Common myeloid progenitor, CD34-positive (primary cell): ENCODE measurements at regions not wholly inside any gene's neighbourhood (a gene's known extent, or its start where the extent isn't known, plus 50 kb on each side); places are given as distances from the start of the nearest gene placed in this dataset.
"Not testable (repeated sequence)": the region's sequence is repeated elsewhere in the genome, so short reads cannot be mapped to it uniquely, and the experiment has no call there.

Experiments
- CTCF ChIA-PET: fragments of 350-600 bp; sonication (Branson Sonifier 250); formaldehyde crosslinking; loops from one replicate; lab custom pipeline; 2021; ENCODE audit warnings: antibody characterized with exemption; lab: Charles Lee
- POLR2A ChIA-PET: fragments of 350-600 bp; sonication (Branson Sonifier 250); formaldehyde crosslinking; loops from one replicate; lab custom pipeline; 2021; ENCODE audit warnings: antibody characterized with exemption; lab: Charles Lee
- DNase-seq, 3 donors: peaks; one replicate each; pipeline versions ENCODE4 v3.0.0 to v3.0.0-alpha.2; 2013
- H3K27ac ChIP-seq, 2 experiments: 1 replicate in 1 of 2; 2 replicates in 1 of 2; pipeline ENCODE4 v1.7.0; 2013; ENCODE audit warnings: inconsistent platforms in 2 of 2, low read length in 2 of 2, mild to moderate bottlenecking in 2 of 2, low read depth in 1 of 2, moderate library complexity in 1 of 2; ENCODE audit not compliant: severe bottlenecking in 2 of 2, insufficient read depth in 1 of 2, poor library complexity in 1 of 2
- H3K27me3 ChIP-seq, 5 experiments: replicated peaks in 2 of 5; 1 replicate in 3 of 5; 2 replicates in 2 of 5; pipeline versions ENCODE4 v1.6.1 to v1.7.0; 2013; ENCODE audit warnings: low read length in 4 of 5, mild to moderate bottlenecking in 2 of 5, moderate library complexity in 2 of 5, inconsistent platforms in 1 of 5; ENCODE audit not compliant: insufficient read depth in 5 of 5, control insufficient read depth in 4 of 5
- H3K36me3 ChIP-seq, 4 experiments: 1 replicate in 2 of 4; 2 replicates in 2 of 4; pipeline versions ENCODE4 v1.6.1 to v1.7.0; 2013; ENCODE audit warnings: low read length in 3 of 4, control low read depth in 1 of 4, mild to moderate bottlenecking in 1 of 4; ENCODE audit not compliant: control insufficient read depth in 4 of 4, insufficient read depth in 4 of 4
- H3K4me1 ChIP-seq, 4 experiments: 1 replicate in 3 of 4; 2 replicates in 1 of 4; pipeline versions ENCODE4 v1.6.1 to v1.7.1; 2013; ENCODE audit warnings: low read length in 3 of 4, mild to moderate bottlenecking in 3 of 4, control low read depth in 1 of 4, inconsistent platforms in 1 of 4, moderate library complexity in 1 of 4; ENCODE audit not compliant: control insufficient read depth in 4 of 4, insufficient read depth in 4 of 4; ENCODE audit errors: control extremely low read depth in 1 of 4
- H3K4me3 ChIP-seq, 7 experiments: 1 replicate in 4 of 7; 2 replicates in 3 of 7; pipeline versions ENCODE4 v1.5.1 to v1.7.0; 2013; ENCODE audit warnings: mild to moderate bottlenecking in 7 of 7, low read length in 6 of 7, moderate library complexity in 6 of 7, inconsistent platforms in 2 of 7, low read depth in 2 of 7, control low read depth in 1 of 7; ENCODE audit not compliant: insufficient read depth in 4 of 7, control insufficient read depth in 1 of 7; ENCODE audit errors: extremely low read depth in 1 of 7
- H3K9me3 ChIP-seq, 5 experiments: 1 replicate in 4 of 5; 2 replicates in 1 of 5; pipeline versions ENCODE4 v1.6.1 to v1.7.1; 2013; ENCODE audit warnings: low read length in 4 of 5, mild to moderate bottlenecking in 2 of 5, inconsistent platforms in 1 of 5, low read depth in 1 of 5, moderate library complexity in 1 of 5; ENCODE audit not compliant: control insufficient read depth in 4 of 5, insufficient read depth in 2 of 5; ENCODE audit errors: control extremely low read depth in 1 of 5
- WGBS: methylation state at CpG from one replicate; pipeline ENCODE4 v1.1.5; 2013; ENCODE audit not compliant: insufficient coverage; 5-methylcytosine and 5-hydroxymethylcytosine counted together

DNA sequence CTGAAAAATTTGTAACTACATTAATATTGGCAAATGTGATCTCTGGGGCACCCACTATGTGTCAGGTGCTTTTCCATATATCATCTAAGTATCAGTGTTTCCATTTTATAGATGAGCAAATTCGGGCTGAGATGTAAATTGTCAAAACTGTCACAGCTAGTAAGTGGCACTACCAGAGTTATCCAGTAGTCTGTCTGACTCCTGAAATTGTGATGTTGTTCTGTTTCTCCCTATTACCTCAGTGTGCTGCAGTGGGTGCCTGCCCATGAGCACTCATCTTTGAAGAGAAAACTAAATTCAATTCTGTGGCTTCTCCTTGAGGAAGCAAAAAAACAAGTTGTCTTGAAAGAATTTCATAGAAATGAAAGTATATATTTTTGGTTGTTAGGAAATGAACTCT is 467.4 kb upstream of the FANCL start:
- Histone ChIP-seq H3K36me3 (peaks cover 0 to 2% (median 0%) of the 10 kb centered on the region in 4 experiments), H3K9me3 (no peaks in the 10 kb centered on the region), H3K4me3 (no peak overlapping the region), H3K4me1 (peaks cover 0 to 20% (median 4%) of the 10 kb centered on the region in 4 experiments), H3K27ac (no peak overlapping the region), H3K27me3 (no peaks in the 10 kb centered on the region)
- POLR2A ChIA-PET: no interaction called here
- 71% methylated on average over 1 of the region's 1 CpG for WGBS
- DNase-seq: no peak
- CTCF ChIA-PET: interaction anchor here (0.9 to 1.0 kb wide), 3 partner anchors 12 to 24 kb away, joined by 3 to 4 read pairs (median 3); no protein-coding TSS in a partner anchor

DNA sequence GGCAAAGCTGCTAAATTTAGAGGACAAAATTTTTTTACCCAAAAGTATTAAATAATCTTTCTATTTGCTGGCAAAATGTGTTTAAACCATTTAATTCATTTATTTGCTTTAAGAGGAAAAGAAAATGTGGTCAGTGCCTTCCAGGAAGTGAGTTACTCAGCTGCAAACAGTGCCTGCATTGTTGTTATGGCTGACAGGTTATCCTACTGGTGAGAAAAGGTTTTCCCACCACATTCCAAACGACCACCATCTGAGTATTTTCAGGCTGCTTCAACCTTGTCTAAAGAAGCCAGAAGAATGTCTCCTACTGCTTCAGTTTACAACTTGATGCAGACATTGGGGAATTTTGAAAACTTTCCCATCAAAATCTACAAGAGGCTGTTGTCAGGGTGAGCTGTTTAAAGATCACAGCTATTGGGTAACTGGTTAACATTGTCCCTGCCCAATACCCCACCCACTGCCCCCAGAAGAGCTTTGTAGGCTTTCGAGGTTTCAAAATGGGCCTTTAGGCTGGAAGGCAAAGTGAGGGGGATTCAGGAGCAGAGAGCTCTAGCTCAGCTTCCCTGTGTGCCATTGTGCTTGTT is 461.3 kb upstream of the FANCL start:
- H3K4me1 ChIP-seq: peaks cover 5 to 42% (median 22%) of the 10 kb centered on the region in 4 experiments
- no peaks in the 10 kb centered on the region for H3K9me3 ChIP-seq
- peak in 2 of 3 donors; percentile 44 to 64 for DNase-seq
- no peak overlapping the region for H3K27ac ChIP-seq
- ChIA-PET POLR2A (no interaction called here), CTCF (interaction anchor here (1.0 to 1.1 kb wide), 2 partner anchors 9 to 25 kb away, joined by 3 read pairs; no protein-coding TSS in a partner anchor)
- H3K36me3 ChIP-seq: peaks cover 0 to 2% (median 0%) of the 10 kb centered on the region in 4 experiments
- H3K27me3 ChIP-seq: no peaks in the 10 kb centered on the region
- H3K4me3 ChIP-seq: no peak overlapping the region
- no CpG with 5 or more reads among the region's 2 CpGs for WGBS

DNA sequence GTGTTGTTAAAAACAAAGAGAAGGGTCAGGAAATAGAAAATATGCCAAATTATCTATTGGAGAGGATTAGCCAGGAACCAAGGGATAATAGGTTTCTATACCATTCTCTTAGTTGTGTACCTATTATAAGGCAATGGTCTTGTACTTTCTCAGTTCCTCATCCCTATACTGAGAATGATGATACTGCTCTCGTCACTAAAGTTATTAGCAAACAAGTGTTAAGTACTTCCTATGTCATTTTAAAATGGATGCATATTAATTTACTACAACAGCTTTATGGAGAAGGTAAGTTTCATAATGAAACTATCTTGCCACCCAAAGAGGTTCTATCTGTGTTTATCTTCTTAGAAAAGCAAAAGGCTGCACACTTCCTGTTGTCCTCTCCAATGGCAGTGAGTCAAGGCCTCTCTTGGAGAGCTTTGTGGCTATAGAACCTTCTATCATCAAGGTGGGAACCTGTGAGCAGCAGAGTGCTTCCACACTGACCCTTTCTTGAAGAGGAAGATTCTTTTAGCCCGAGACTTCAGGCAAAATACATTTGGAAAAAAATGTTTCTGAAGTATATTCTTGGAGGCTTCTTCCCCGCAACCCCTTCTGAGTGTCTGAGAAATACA is 460.7 kb upstream of the FANCL start:
- Histone ChIP-seq H3K4me3 (no peak overlapping the region), H3K36me3 (peaks cover 0 to 2% (median 0%) of the 10 kb centered on the region in 4 experiments), H3K27me3 (no peaks in the 10 kb centered on the region), H3K4me1 (peaks cover 5 to 42% (median 22%) of the 10 kb centered on the region in 4 experiments), H3K27ac (no peak overlapping the region), H3K9me3 (no peaks in the 10 kb centered on the region)
- no peak for DNase-seq
- CTCF ChIA-PET: interaction anchor here (1.0 to 1.1 kb wide), 2 partner anchors 9 to 26 kb away, joined by 3 read pairs; no protein-coding TSS in a partner anchor
- POLR2A ChIA-PET: no interaction called here
- no CpG with 5 or more reads among the region's 3 CpGs for WGBS

DNA sequence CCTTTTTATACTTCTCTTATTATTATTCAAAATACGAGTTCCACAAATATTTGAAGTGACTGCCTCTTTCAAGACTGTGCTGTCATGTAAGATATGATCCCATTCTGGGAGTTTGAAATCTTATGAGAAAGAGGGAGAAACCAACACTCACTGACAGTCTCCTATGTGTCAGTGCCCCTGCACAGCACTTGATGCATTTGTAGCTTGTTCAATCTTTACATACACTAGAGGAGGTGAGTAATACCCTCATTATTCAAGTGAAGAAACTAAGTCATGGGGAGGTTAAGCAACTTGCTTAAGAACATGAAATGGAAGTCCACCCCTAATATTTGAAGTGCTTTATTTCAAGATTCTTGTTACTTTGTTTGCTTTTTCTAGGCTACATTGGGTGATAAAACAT is 459.5 kb upstream of the FANCL start:
- no CpG with 5 or more reads among the region's 1 CpG for WGBS
- Histone ChIP-seq H3K36me3 (no peaks in the 10 kb centered on the region), H3K4me1 (peaks cover 5 to 42% (median 22%) of the 10 kb centered on the region in 4 experiments), H3K9me3 (no peaks in the 10 kb centered on the region), H3K4me3 (no peak overlapping the region), H3K27me3 (no peaks in the 10 kb centered on the region), H3K27ac (no peak overlapping the region)
- CTCF ChIA-PET: interaction anchor here (0.8 kb wide), 1 partner anchor 10 kb away, joined by 3 read pairs; no protein-coding TSS in a partner anchor
- POLR2A ChIA-PET: no interaction called here
- no peak for DNase-seq

DNA sequence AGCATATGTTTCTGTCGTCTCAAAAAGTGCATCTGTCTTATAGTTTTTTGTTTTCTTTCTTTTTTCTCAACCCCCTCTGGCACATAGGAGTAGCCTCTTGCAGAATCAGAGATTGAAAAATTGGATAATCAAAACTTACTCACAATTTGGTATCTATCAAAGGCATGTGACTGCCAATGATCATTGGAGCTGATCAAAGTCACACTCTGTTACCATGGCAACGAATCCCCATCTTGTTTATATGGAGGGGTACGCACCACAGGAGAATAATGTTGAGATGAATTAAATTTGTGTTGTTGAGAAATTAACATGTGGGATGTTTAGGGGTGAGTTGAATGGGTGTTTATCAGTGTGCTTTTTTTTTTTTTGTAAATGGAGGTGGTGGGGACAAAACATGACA is 458.3 kb upstream of the FANCL start:
- CTCF ChIA-PET: interaction anchor here (1.0 to 1.5 kb wide), 2 partner anchors 18 to 55 kb away, joined by 4 read pairs; no protein-coding TSS in a partner anchor
- H3K4me3 ChIP-seq: peak overlapping the region in 3 of 7 experiments; percentile 14 to 19 (median 18)
- peaks cover 5 to 38% (median 22%) of the 10 kb centered on the region in 4 experiments for H3K4me1 ChIP-seq
- H3K27me3 ChIP-seq: no peaks in the 10 kb centered on the region
- POLR2A ChIA-PET: no interaction called here
- WGBS: 100% methylated on average over 2 of the region's 3 CpGs
- no peak for DNase-seq
- no peaks in the 10 kb centered on the region for H3K9me3 ChIP-seq
- H3K27ac ChIP-seq: peak overlapping the region in 1 of 2 experiments; percentile 10
- no peaks in the 10 kb centered on the region for H3K36me3 ChIP-seq

DNA sequence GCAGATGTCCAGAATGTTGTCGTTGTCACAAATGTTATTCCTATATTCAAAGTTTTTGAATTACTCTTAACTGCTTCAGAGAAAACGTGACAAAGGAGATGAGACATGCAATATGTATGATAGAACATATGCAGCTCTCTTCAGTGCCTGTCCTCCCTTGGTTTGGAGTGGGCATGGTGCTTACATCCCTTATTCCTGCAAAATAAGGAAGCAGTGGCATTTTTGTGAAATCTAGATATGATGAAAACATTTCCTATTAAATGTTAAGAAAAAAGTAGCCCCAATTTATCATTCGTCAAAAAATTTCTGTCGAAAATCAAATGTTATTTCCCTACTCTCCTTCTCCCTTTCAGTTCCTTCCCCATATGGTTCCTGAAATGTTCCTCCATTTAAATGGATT is 457.5 kb upstream of the FANCL start:
- peaks cover 5 to 34% (median 22%) of the 10 kb centered on the region in 4 experiments for H3K4me1 ChIP-seq
- ChIA-PET CTCF (interaction anchor here (1.0 to 1.5 kb wide), 4 partner anchors 15 to 56 kb away, joined by 3 to 6 read pairs (median 4); no protein-coding TSS in a partner anchor), POLR2A (no interaction called here)
- H3K9me3 ChIP-seq: peaks cover 0 to 4% (median 0%) of the 10 kb centered on the region in 5 experiments
- peak overlapping the region in 1 of 2 experiments; percentile 12 for H3K27ac ChIP-seq
- H3K27me3 ChIP-seq: no peaks in the 10 kb centered on the region
- H3K4me3 ChIP-seq: peak overlapping the region in 1 of 7 experiments; percentile 31
- no peaks in the 10 kb centered on the region for H3K36me3 ChIP-seq
- DNase-seq: no peak
- 0% methylated on average over 1 of the region's 4 CpGs for WGBS

DNA sequence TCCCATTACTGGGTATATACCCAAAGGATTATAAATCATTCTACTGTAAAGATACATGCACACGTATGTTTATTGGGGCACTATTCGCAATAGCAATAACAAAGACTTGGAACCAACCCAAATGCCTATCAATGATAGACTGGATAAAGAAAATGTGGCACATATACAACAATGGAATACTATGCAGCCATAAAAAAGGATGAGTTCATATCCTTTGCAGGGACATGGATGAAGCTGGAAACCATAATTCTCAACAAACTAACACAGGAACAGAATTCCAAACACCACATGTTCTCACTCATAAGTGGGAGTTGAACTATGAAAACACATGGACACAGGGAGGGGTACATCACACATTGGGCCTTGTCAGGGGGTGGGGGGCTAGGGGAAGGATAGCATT is 453.0 kb upstream of the FANCL start:
- H3K27ac ChIP-seq, H3K36me3 ChIP-seq, DNase-seq, CTCF ChIA-PET, POLR2A ChIA-PET, H3K27me3 ChIP-seq, H3K4me3 ChIP-seq: not testable (repeated sequence)
- Histone ChIP-seq H3K4me1 (peaks cover 0 to 12% (median 7%) of the 10 kb centered on the region in 4 experiments), H3K9me3 (peaks cover 0 to 14% (median 4%) of the 10 kb centered on the region in 5 experiments)
- WGBS: no CpG with 5 or more reads among the region's 2 CpGs
